ENCODE measurements at regions not wholly inside any gene's neighbourhood (a gene's known extent, or its start where the extent isn't known, plus 50 kb on each side); places are given as distances from the start of the nearest gene placed in this dataset.

DNA sequence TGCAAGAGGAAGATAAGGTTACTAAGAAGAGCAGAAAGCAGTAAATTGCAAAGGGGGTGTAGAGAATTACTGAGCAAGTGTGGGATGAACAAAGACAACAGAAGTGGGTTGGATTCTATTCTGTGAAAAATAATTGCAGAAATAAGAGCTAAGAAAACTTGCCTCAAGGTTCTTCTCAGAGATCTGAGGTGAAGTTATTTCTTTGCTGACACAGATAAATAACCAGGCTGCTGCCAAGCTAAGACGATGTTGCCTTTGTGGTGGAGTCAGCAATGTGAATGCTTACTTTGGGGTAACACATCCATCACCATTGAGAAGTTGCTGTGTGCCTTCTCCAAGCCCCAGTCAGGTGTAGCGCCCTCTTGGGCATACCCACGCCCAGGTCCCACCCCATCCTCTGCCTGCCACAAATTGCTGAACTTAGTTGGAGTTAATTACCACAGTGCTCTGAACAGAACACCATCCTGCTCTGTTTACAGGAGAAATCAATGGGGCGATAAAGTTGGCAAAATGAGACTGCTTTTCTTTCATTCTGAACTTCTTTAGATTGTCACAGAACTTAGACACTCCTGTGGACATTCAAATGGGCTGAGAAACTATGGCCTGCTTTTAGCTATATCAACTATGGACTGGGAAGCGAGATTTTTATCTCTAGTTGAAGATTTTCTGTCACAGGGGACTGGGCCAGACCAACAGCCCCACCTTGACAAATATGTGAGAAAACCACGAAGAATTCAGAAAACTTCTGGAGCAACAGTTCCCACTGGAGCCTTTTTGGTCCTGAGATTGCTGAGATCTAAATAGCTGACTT lies 283.6 kb downstream of the TMX3 start:
- H3K79me2 ChIP-seq (ENCODE audit: insufficient read depth, low read depth) = no peaks in the 10 kb centered on the region
- no peak overlapping the region for H3K4me3 ChIP-seq (IDR thresholded peaks at IDR 0.05; ENCODE audit: insufficient read depth, low read depth, low read length)
- no peaks in the 10 kb centered on the region for H3K36me3 ChIP-seq (ENCODE audit: insufficient read depth)
- H2AFZ ChIP-seq (ENCODE audit: low read depth) = no peak overlapping the region
- H4K20me1 ChIP-seq (ENCODE audit: insufficient read depth) = no peaks in the 10 kb centered on the region
- no peaks in the 10 kb centered on the region for H3K4me1 ChIP-seq (ENCODE audit: low read depth, poor library complexity, severe bottlenecking)
- no peak overlapping the region for H3K27ac ChIP-seq
- no peak overlapping the region for H3K9ac ChIP-seq
- TF ChIP-seq, protein P1, sequence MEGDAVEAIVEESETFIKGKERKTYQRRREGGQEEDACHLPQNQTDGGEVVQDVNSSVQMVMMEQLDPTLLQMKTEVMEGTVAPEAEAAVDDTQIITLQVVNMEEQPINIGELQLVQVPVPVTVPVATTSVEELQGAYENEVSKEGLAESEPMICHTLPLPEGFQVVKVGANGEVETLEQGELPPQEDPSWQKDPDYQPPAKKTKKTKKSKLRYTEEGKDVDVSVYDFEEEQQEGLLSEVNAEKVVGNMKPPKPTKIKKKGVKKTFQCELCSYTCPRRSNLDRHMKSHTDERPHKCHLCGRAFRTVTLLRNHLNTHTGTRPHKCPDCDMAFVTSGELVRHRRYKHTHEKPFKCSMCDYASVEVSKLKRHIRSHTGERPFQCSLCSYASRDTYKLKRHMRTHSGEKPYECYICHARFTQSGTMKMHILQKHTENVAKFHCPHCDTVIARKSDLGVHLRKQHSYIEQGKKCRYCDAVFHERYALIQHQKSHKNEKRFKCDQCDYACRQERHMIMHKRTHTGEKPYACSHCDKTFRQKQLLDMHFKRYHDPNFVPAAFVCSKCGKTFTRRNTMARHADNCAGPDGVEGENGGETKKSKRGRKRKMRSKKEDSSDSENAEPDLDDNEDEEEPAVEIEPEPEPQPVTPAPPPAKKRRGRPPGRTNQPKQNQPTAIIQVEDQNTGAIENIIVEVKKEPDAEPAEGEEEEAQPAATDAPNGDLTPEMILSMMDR (conservative IDR thresholded peaks at IDR 0.05; ENCODE audit: low read depth, low read length) = no peak
- no peaks in the 10 kb centered on the region for H3K27me3 ChIP-seq (ENCODE audit: insufficient read depth, low read depth)
- H3K4me2 ChIP-seq = no peak overlapping the region

DNA sequence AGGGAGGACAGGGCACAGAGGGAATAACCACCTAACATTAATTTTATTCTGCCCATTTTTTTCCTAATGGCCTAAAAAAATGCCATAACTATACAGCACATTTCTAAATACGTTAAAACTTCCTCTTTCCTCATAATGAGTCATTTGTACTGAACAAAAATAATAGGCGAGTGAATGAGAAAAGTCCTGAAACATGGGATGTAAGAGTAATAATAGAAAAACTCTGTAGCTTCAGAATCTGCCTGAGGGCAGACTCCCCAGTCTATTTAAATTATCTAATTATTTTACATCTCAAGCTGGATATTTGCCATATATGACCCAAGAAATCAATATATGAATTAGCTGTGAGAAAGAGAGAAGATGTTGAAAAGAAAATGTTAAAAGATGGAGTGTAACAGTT lies 285.1 kb downstream of the TMX3 start:
- Histone ChIP-seq H3K27ac (no peak overlapping the region), H3K79me2 (ENCODE audit: insufficient read depth, low read depth) (no peaks in the 10 kb centered on the region), H4K20me1 (ENCODE audit: insufficient read depth) (no peaks in the 10 kb centered on the region), H3K4me1 (ENCODE audit: low read depth, poor library complexity, severe bottlenecking) (no peaks in the 10 kb centered on the region), H3K27me3 (ENCODE audit: insufficient read depth, low read depth) (no peaks in the 10 kb centered on the region), H3K9ac (no peak overlapping the region), H3K4me2 (no peak overlapping the region), H2AFZ (ENCODE audit: low read depth) (no peak overlapping the region), H3K4me3 (IDR thresholded peaks at IDR 0.05; ENCODE audit: insufficient read depth, low read depth, low read length) (no peak overlapping the region), H3K36me3 (ENCODE audit: insufficient read depth) (no peaks in the 10 kb centered on the region)
- TF ChIP-seq, protein P1 (conservative IDR thresholded peaks at IDR 0.05; ENCODE audit: low read depth, low read length) = no peak

DNA sequence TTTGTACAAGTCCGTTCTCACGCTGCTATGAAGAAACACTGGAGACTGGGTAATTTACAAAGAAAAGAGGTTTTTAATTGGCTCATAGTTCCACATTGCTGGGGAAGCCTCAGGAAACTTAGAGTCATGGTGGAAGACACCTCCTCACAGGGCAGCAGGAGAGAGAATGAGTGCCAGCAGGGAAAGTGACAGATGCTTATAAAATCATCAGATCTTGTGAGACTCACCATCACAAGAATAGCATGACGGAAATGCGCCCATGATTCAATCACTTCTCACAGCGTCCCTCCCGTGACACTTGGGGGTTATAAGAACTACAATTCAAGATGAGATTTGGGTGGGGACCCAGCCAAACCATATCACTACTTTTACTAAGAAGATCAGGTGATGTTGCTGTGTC lies 285.8 kb downstream of the TMX3 start:
- Histone ChIP-seq H3K9ac (no peak overlapping the region), H3K27ac (no peak overlapping the region), H3K36me3 (ENCODE audit: insufficient read depth) (no peaks in the 10 kb centered on the region), H2AFZ (ENCODE audit: low read depth) (no peak overlapping the region), H3K4me1 (ENCODE audit: low read depth, poor library complexity, severe bottlenecking) (no peaks in the 10 kb centered on the region), H3K4me2 (no peak overlapping the region), H3K79me2 (ENCODE audit: insufficient read depth, low read depth) (no peaks in the 10 kb centered on the region), H4K20me1 (ENCODE audit: insufficient read depth) (no peaks in the 10 kb centered on the region), H3K4me3 (IDR thresholded peaks at IDR 0.05; ENCODE audit: insufficient read depth, low read depth, low read length) (no peak overlapping the region), H3K27me3 (ENCODE audit: insufficient read depth, low read depth) (no peaks in the 10 kb centered on the region)
- TF ChIP-seq, protein P1 (conservative IDR thresholded peaks at IDR 0.05; ENCODE audit: low read depth, low read length) = no peak

DNA sequence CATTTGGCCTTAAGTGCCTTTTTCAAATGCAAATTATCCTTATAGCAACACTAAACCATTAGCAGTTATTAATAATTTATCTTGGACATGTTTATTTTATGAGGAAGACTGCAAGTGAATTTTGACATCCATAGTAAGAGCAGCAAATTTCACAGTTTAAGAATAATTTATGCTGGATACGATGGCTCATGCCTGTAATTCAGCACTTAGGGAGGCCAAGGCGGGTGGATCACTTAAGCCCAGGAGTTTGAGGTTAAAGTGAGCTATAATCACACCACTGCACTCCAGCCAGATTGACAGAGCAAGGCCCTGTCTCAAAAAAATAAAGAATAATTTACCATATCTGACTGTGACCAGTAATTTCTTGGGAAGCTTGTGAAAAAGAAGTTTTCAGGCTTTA lies 286.2 kb downstream of the TMX3 start:
- no peak overlapping the region for H3K9ac ChIP-seq
- no peaks in the 10 kb centered on the region for H3K27me3 ChIP-seq (ENCODE audit: insufficient read depth, low read depth)
- H4K20me1 ChIP-seq (ENCODE audit: insufficient read depth) = no peaks in the 10 kb centered on the region
- H2AFZ ChIP-seq (ENCODE audit: low read depth) = no peak overlapping the region
- H3K36me3 ChIP-seq (ENCODE audit: insufficient read depth) = no peaks in the 10 kb centered on the region
- TF ChIP-seq, protein P1 (conservative IDR thresholded peaks at IDR 0.05; ENCODE audit: low read depth, low read length) = no peak
- H3K4me3 ChIP-seq (IDR thresholded peaks at IDR 0.05; ENCODE audit: insufficient read depth, low read depth, low read length) = no peak overlapping the region
- H3K27ac ChIP-seq = no peak overlapping the region
- no peaks in the 10 kb centered on the region for H3K79me2 ChIP-seq (ENCODE audit: insufficient read depth, low read depth)
- H3K4me1 ChIP-seq (ENCODE audit: low read depth, poor library complexity, severe bottlenecking) = no peaks in the 10 kb centered on the region
- H3K4me2 ChIP-seq = no peak overlapping the region

Data from KMS-11 (cell line).